ENCODE measurements at regions not wholly inside any gene's neighbourhood (a gene's known extent, or its start where the extent isn't known, plus 50 kb on each side); places are given as distances from the start of the nearest gene placed in this dataset.

- TF ChIP-seq POLR2A (IDR thresholded peaks at IDR 0.05) (no peak), CTCF (IDR thresholded peaks at IDR 0.05) (no peak), POLR2AphosphoS5 (IDR thresholded peaks at IDR 0.05) (no peak)
- Histone ChIP-seq H3K9me3 (no peaks in the 10 kb centered on the region), H3K27me3 (replicated peaks; ENCODE audit: insufficient read depth) (peaks cover 3% of the 10 kb centered on the region), H3K4me1 (replicated peaks) (no peaks in the 10 kb centered on the region), H3K36me3 (no peaks in the 10 kb centered on the region), H3K4me3 (no peak overlapping the region), H3K27ac (no peak overlapping the region)
- DNase-seq (ENCODE audit: low spot score), result no peak
- WGBS, result 72% methylated on average over 12 of the region's 12 CpGs
- intact Hi-C loops (cut with DNase I), result no loop called here
These were observed 78.1 kb upstream of the CSF3R start for GRCh38 chr1:36560621-36561360.

GRCh38 chr1:36560177-36560576 is 77.5 kb upstream of the CSF3R start:
- Histone ChIP-seq H3K4me3 (no peak overlapping the region), H3K9me3 (no peaks in the 10 kb centered on the region), H3K4me1 (replicated peaks) (no peaks in the 10 kb centered on the region), H3K36me3 (no peaks in the 10 kb centered on the region), H3K27me3 (replicated peaks; ENCODE audit: insufficient read depth) (peaks cover 3% of the 10 kb centered on the region), H3K27ac (no peak overlapping the region)
- WGBS, result 85% methylated on average over 8 of the region's 8 CpGs
- intact Hi-C loops (cut with DNase I), result no loop called here
- TF ChIP-seq CTCF (IDR thresholded peaks at IDR 0.05), result no peak
- TF ChIP-seq POLR2A (IDR thresholded peaks at IDR 0.05), result no peak
- TF ChIP-seq POLR2AphosphoS5 (IDR thresholded peaks at IDR 0.05), result no peak
- DNase-seq (ENCODE audit: low spot score), result no peak

- no peaks in the 10 kb centered on the region for H3K4me1 ChIP-seq (replicated peaks)
- peaks cover 7% of the 10 kb centered on the region for H3K27me3 ChIP-seq (replicated peaks; ENCODE audit: insufficient read depth)
- DNase-seq (ENCODE audit: low spot score), result no peak
- TF ChIP-seq CTCF (IDR thresholded peaks at IDR 0.05), result no peak
- TF ChIP-seq POLR2A (IDR thresholded peaks at IDR 0.05), result no peak
- no peak for TF ChIP-seq POLR2AphosphoS5 (IDR thresholded peaks at IDR 0.05)
- 64% methylated on average over 8 of the region's 8 CpGs for WGBS
- intact Hi-C loops (cut with DNase I), result no loop called here
- H3K9me3 ChIP-seq, result no peaks in the 10 kb centered on the region
- H3K4me3 ChIP-seq, result no peak overlapping the region
- no peak overlapping the region for H3K27ac ChIP-seq
- H3K36me3 ChIP-seq, result no peaks in the 10 kb centered on the region
These were observed 76.3 kb upstream of the CSF3R start for GRCh38 chr1:36559061-36559460.

- intact Hi-C loops (cut with DNase I), result no loop called here
- peaks cover 15% of the 10 kb centered on the region for H3K27me3 ChIP-seq (replicated peaks; ENCODE audit: insufficient read depth)
- H3K4me3 ChIP-seq, result no peak overlapping the region
- no peak overlapping the region for H3K27ac ChIP-seq
- H3K36me3 ChIP-seq, result no peaks in the 10 kb centered on the region
- no peaks in the 10 kb centered on the region for H3K4me1 ChIP-seq (replicated peaks)
- TF ChIP-seq POLR2AphosphoS5 (IDR thresholded peaks at IDR 0.05), result no peak
- no peak for DNase-seq (ENCODE audit: low spot score)
- WGBS, result 54% methylated on average over 14 of the region's 14 CpGs
- no peaks in the 10 kb centered on the region for H3K9me3 ChIP-seq
These were observed 74.6 kb upstream of the CSF3R start for GRCh38 chr1:36557041-36558000.

- Histone ChIP-seq H3K27me3 (replicated peaks; ENCODE audit: insufficient read depth) (peaks cover 18% of the 10 kb centered on the region), H3K4me1 (replicated peaks) (no peaks in the 10 kb centered on the region), H3K4me3 (no peak overlapping the region), H3K9me3 (no peaks in the 10 kb centered on the region), H3K27ac (no peak overlapping the region), H3K36me3 (no peaks in the 10 kb centered on the region)
- WGBS, result 86% methylated on average over 5 of the region's 5 CpGs
- no peak for TF ChIP-seq POLR2A (IDR thresholded peaks at IDR 0.05)
- TF ChIP-seq CTCF (IDR thresholded peaks at IDR 0.05), result no peak
- TF ChIP-seq POLR2AphosphoS5 (IDR thresholded peaks at IDR 0.05), result no peak
- intact Hi-C loops (cut with DNase I), result no loop called here
- no peak for DNase-seq (ENCODE audit: low spot score)
These were observed 72.3 kb upstream of the CSF3R start for GRCh38 chr1:36555041-36555440.

Measured in prostate gland (tissue), 2 donors.